Stomach (tissue), 4 donors: ENCODE measurements at regions not wholly inside any gene's neighbourhood (a gene's known extent, or its start where the extent isn't known, plus 50 kb on each side); places are given as distances from the start of the nearest gene placed in this dataset.

ENCODE experiments used
- EP300 ChIP-seq: sonication (generic); formaldehyde crosslinking; IDR thresholded peaks from one replicate; pipeline ENCODE4 v1.6.1; 2017; ENCODE audit warnings: antibody characterized with exemption
- POLR2A ChIP-seq, 4 donors: fragments of 450-650 bp; IDR thresholded peaks; one replicate each; pipeline ENCODE4 v1.6.1; 2016; ENCODE audit warnings: antibody characterized with exemption in 4 of 4, control low read depth in 2 of 4, mild to moderate bottlenecking in 1 of 4, moderate library complexity in 1 of 4
- POLR2AphosphoS5 ChIP-seq, 3 donors: sonication (generic); formaldehyde crosslinking; IDR thresholded peaks; one replicate each; pipeline ENCODE4 v1.6.1; 2016; ENCODE audit warnings: antibody characterized with exemption in 3 of 3
- TF ChIP-seq, protein P1 (sequence below), 7 experiments: fragments of 450-650 bp in 4 of 7; fragments of 200-600 bp in 3 of 7; sonication (generic) in 3 of 7; IDR thresholded peaks; one replicate each; pipeline ENCODE4 v1.5.1; 2016 to 2019; ENCODE audit warnings: antibody characterized with exemption in 7 of 7, control low read depth in 2 of 7, mild to moderate bottlenecking in 1 of 7

GRCh38 chr11:20250644-20251247 is 90.5 kb upstream of the DBX1 start:
- TF ChIP-seq, protein P1, sequence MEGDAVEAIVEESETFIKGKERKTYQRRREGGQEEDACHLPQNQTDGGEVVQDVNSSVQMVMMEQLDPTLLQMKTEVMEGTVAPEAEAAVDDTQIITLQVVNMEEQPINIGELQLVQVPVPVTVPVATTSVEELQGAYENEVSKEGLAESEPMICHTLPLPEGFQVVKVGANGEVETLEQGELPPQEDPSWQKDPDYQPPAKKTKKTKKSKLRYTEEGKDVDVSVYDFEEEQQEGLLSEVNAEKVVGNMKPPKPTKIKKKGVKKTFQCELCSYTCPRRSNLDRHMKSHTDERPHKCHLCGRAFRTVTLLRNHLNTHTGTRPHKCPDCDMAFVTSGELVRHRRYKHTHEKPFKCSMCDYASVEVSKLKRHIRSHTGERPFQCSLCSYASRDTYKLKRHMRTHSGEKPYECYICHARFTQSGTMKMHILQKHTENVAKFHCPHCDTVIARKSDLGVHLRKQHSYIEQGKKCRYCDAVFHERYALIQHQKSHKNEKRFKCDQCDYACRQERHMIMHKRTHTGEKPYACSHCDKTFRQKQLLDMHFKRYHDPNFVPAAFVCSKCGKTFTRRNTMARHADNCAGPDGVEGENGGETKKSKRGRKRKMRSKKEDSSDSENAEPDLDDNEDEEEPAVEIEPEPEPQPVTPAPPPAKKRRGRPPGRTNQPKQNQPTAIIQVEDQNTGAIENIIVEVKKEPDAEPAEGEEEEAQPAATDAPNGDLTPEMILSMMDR (IDR thresholded peaks at IDR 0.05): no peak
- no peak for TF ChIP-seq POLR2A (IDR thresholded peaks at IDR 0.05)
- TF ChIP-seq POLR2AphosphoS5 (IDR thresholded peaks at IDR 0.05): no peak
- TF ChIP-seq EP300: no peak
